Non-pigmented ciliary epithelial cell (primary cell): ENCODE measurements at regions not wholly inside any gene's neighbourhood (a gene's known extent, or its start where the extent isn't known, plus 50 kb on each side); places are given as distances from the start of the nearest gene placed in this dataset.
"Not testable (repeated sequence)": the region's sequence is repeated elsewhere in the genome, so short reads cannot be mapped to it uniquely, and the experiment has no call there.

Experiments used
- DNase-seq: peaks from one replicate; pipeline ENCODE4 v3.0.0-alpha.2; 2010; ENCODE audit warnings: low read depth

DNA sequence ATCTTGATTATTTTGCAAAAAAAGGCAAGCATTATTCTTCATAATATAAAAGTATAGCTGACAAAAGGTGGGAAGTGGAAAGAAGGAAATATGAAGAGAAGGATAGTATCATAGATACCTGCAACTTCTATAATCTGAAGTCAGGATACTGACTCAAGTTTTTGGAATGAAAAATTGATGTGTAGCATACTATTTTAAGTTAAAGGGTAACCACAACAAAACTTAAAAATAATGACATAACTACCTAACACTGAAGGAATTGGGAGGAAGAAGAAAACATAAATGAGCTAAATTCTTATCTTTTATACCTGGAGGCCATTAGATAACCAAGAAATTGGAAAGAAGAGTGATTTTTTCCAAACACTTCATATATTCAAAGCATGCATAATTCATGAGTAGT lies 51.8 kb upstream of the TLE1 start:
- no peak for DNase-seq

DNA sequence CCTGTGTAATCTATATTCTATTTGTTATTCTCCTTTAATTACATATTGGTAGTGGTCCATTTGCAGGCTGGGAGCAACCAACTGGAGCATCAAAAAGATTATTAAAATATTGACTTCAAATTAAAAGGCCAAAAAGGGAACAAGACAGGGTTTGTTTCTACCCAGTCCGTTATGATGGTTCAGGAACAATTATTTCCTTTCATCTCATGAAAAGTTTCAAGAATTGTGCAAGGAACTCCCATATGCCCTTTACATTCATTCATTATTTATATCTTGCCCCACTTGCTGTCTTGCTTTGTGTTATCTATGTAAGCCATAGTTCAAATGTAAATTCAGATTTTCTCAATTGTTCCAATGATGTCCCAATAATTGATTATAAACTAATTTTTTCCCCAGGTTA lies 58.7 kb upstream of the TLE1 start:
- no peak for DNase-seq

DNA sequence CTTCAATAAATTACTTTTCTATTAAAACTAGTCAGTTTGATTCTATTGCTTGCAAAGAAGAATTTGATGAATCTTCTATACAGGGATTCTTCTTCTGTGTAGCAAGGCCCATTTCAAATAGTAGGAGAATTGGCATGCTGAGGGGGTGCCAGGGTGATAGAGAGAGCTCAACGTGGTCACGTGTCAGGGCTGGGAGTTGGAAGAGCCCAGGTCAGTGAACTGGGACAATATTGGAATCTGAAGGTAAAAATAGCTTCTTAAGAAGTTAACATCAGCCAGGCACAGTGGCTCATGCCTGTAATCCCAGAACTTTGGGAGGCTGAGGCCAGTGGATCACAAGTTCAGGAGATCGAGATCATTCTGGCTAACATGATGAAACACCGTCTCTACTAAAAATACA lies 64.1 kb upstream of the TLE1 start:
- no peak for DNase-seq

DNA sequence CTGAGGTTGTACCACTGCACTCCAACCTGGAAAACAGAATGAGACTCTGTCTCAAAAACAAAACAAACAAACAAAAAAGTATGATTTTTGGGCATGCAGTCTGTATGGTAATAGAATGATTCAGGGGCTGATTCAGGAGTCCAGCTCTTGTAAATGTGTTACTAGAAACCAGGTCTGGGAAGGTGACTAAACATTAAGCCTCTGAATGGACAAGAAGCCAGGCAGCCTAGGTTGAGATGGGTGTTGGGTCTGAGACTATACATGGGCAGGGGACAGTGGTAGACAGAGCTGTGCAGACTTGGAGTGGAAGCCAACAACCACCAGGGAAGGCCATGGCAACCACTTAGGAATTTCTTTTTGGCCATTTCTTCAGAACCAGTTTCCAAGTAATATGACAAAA lies 64.9 kb upstream of the TLE1 start:
- DNase-seq, result no peak

DNA sequence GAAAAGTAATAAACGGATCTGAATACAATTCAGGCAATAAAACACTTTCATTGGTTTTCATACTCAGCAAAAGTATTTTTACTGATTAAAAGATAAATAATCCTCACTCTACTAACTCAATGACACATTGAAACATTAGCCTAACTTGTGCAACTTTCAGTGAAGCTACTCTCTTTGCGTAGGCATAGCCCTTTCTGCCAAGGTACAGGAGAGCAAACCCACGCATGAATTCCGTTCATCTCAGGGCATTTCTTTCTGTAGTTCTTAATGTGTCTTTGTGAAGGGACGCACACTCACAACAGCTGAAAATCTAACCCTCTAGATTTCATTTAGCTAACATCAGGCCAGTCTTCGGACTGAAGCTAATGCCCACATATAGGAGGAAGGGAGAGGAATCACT lies 66.4 kb upstream of the TLE1 start:
- DNase-seq, result no peak

DNA sequence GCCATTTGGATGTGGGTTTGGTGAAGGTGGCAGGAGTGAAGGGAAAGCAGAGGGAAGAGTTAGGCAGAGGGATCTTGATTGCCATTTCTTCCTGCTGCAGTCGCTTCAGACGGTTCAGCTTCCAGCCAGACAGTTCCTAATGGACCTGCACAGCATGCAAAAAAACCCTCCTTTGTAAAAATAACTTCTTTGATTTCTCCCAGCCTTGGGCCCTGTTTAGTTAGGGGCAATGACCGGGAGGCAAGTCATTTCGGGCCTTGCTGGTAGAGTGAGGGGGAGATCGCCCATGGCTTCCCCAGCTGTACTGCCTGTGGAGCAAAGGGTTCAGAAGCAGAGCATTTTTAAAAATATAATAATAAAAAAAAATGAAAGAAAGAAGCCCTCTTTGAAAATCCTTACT lies 67.2 kb upstream of the TLE1 start:
- DNase-seq, result no peak

DNA sequence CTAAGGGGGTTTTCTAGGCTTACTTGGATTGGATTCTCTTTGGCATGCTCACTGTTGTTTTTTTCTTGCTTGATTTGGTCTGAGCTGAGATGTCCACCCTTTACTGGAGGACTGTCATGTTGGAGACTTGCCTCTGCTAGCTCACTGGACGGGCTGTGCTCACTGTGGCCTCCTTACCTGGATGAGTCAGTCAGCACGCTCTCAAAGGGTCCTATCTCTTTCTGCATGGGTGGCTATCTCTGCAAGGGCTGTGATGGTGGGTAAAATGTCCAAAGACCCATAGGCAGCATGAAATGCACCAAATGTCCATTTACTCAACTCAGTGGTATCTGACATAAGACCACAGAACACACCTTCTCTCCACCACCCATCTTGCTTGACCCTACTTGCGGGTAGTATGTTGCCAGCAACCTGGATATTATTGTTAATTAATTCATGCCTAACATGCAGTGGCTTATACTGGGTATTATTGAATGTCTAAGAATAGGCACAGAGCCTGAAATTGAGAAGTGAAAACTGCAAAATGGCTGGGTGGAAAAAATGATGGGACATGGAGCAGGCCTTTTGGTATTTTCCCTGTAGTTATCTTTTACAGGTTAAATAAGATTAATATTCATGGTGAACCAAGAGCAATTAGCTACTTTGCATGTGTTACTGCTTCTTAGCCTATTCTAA lies 68.9 kb upstream of the TLE1 start:
- DNase-seq, result no peak

DNA sequence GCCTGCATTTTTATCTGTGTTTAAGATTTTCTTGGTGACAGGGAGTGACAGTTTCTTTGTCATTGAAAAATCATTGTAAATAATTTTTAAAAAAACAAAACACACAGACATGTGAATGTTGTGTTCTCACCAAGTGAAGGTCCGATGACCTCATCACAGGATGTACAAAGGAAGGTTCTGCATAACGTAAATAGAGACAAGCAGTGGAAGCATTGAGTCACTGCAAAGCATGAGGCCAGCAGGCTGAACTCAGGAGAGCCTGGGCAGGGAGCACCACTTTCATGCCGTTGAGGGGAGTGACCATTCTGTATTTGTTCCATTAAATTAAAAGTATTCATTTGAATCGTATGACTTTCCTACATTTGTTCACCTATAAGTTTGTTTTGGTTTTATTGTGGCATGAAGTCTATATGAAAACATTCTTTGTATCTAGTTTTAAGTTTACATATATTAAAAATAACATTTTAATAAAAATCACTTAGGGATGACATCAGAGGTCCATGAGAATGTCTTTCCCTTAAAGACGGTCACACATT lies 70.4 kb upstream of the TLE1 start:
- DNase-seq, result peak; percentile 96

DNA sequence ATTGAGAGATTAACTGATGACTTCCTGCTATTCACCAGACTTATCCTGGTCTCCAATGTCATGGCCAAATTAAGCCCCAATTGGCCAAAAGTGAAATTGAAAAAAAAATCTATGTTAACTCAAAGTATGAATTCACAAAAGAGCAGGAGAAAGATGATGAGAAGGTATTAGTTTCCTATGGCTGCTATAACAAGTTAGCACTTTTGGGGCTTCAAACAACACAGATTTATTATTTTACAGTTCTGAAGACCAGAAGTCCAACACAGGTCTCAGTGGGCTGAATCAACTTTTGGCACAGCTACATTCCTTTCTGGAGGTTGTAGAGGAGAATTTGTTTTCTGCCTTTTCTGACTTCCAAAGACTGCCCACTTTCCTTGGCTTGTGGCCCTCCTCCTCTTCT lies 78.6 kb upstream of the TLE1 start:
- DNase-seq, result no peak

DNA sequence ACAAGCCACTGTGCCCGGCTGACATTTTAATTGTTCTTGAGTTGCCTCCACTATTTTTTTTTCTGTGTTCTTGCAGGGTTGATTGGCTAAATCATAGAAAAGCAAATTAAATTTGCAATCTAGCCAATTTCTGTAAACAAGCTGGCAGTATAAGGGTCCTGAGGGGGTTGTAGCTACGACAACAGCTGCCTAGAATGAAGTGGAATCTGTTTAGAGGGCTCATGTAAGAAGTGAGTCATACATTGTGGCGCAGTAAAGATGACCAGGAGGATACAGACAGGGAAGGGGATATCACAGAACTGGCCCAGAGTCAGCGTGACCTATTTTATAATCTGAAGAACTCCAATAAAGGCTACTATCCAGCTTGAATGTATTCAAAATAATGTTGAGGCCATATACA lies 82.2 kb upstream of the TLE1 start:
- DNase-seq, result peak; percentile 55

DNA sequence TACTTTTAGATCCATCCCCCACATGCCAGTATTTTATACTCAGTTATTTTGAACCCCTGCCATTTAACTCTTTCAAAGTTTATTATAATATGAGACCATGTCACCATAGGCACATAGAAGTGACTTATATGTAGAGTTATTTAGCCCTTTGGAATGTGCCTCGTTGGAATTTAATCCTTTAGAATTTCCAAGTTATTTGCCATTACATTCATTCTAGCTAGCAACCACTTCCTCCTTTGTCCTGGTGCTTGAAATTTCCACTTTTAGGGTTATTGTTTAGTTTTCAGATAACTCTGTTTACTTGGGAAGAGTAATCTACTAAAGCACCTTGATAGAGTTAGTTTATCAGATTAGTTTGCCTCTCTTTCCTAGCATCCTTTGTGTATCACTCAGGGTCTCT lies 82.8 kb upstream of the TLE1 start:
- peak; percentile 37 for DNase-seq

DNA sequence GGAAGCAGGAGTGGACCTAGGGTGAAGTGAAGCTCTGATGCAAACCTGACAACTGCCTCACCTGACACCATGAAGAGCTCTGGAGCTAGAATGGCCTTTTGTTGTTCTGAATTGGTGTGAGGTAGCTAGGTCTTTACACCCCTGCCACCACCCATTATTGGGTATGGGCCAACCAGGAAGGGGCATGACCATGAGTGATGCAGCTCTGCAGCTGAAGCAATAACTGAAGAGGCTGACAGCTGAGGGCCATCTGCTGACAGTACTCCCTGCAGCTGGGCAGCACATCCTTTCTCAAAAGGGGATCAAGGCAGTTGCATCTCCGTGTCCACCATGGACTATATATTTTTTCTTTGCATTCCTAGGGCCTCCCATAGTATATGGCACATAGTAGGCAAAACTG lies 87.0 kb upstream of the TLE1 start:
- DNase-seq, result no peak

DNA sequence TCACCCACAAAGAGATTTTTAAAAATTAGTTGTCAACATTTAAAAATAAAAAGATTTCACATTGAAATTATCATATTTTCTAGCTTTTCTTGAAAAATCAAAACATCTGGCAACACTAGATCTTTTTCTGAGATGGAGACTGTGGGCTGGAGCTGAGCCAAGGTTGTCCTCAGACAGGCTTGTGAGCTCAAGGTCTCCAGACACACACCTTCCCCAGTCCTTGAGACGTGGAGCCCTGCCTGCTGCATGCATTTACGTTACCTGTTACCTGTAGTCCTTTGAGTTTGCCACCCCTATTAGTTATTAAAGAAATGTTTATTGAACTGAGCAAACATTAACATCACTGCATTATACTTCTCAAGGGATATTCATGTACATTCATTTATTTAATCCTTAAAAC lies 87.5 kb upstream of the TLE1 start:
- DNase-seq, result no peak

DNA sequence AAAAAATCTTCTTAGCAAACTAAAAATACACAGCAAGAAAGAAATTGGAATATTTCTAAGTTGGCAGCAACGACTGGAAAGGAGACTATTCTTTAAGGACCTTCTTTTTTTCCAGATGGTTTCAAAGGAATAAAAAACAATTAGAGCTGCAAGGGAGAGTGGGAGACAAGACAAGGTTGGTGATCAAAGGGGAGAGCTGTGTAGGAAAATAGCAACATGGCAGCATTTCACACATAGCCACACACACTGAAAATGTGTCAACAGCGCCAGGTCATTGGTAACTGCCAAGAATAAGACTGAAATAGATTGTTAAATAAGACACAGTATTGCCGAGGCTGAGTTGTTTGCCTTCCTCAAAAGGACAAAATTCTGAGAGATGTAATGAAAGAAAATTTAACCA lies 88.1 kb upstream of the TLE1 start:
- no peak for DNase-seq

DNA sequence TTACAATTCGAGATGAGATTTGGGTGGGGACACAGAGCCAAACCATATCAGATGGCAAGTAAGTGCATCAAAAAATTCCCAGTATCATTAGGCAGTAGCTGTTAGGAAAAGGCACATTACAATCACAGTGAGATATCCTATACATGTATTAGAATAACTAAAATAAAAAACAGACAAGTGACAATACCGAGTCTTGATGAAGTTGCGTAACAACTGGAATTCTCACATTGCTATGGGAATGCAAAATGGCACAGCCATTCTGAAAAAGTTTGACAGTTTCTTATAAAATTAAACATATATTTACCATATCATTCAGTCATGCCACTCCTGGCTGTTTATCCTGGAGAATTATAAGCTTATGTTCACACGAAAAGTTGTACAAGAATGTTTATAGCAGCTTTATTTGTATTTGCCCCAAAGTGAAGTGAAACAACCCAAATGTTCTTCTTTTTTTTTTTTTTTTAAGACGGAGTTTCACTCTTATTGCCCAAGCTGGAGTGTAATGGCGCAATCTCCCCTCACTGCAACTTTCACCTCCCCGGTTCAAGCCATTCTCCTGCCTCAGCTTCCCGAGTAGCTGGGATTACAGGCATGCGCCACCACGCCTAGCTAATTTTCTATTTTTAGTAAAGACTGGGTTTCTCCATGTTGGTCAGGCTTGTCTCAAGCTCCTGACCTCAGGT lies 93.1 kb upstream of the TLE1 start:
- DNase-seq, result no peak

DNA sequence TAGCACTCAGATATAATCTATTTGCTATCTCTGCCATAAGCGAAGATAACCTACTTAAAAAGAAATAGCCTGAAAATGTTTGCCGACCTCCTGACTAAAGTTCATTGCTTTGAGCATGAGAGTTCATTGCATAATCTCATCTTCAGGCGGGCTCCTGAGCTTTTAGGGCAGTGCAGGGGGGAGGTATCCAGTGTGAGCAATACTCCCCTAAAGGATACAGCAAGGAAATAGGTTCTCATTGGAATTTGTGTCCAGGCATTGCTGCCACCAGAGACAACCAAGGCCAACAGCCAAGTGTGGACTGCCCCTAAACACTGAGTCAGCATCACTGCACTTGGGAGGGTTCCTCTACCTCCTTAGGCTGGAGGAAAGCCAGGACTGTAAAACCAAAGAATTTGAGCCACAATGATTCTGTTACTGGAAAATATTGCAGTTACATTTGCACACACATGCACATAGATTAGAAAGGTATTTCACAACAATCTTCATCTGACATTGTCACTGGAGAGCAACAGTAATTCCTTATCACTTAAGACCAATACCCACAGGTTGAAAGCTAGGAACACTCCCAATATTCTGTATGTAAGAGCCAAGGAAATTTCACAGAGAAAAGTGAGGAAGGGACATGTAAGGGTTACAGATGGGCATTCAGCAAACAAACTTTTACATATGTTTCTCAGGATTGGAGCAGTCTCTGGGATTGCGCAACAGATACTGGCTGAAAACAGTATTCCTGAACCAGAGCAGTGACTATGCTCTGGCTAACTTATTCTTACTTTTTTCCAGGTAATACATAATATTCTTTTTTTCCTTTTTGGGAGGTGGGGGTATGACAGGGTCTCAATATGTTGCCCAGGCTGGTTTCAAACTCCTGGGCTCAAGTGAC lies 98.6 kb upstream of the TLE1 start:
- peak; percentile 63 for DNase-seq

DNA sequence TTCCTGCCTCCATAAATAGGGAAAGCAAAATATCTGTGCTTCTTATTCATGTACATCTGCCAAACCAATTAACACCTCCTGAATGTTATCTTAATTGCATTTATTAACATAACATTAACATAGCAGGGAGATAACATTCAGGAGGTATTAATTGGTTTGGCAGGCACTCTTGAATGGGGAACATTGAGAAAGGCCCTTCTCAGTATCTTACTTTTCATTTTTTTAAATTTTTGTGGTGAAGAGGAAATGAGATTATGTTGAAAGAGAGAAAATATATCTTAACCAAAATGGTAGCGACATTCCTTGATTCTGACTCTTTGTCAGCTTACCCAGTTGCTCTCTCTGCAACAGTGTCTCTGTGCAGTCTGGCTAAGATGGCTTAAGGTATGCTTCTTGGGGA lies 100.4 kb upstream of the TLE1 start:
- DNase-seq, result peak; percentile 26

DNA sequence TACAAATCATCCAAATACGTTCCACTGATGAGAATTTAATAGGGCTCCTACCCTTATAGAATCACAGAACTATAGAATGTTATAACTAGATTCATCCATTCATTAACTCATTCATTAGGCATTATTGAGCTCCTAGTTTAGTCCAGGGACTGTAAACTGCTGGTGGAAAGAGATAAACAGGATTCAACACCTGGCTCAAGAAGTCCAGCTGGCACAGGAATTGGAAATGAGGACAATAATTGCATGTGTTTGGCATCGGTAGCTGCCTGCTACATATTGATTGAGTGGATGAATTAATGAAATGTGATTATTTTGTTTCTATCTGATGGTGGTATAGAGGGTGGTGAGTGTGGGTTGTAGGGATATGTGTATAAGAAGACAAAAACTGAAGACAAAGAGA lies 100.8 kb upstream of the TLE1 start:
- no peak for DNase-seq

DNA sequence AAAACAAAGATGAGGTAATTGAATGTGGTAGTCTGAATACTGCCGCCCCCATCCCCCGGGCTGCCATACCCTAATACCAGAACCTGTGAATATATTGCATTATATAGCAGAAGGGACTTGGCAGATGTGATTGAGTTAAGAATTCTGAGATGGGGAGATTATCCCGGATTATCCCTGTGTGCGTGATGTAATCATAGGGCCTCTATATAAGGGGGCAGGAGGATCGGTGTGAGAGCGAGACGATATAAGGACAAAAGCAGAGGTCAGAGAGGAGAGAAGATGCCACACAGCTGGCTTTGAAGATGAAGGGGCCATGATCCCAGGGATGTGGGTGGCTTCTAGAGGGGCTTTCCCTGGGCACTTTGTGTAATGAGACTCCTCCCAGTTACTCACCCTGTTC lies 101.7 kb upstream of the TLE1 start:
- no peak for DNase-seq

DNA sequence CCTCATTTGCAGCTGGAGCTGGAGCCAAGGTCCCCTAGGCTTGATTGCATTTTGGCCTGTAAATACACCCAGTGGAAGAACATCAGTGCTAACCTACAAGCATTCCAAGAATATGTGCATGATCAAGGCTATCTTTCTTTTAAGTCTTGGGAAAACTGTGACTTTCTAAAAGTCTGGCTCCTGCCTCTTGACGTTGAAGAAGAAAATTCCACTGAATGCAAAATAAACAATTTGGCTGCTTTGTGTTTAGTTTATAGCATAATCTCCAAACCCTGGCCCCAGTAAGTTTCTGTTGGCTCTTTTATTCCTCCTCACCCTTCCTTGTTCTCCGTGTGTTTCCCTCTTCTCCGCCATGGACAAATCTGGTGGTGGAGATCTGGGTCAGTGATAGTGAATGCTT lies 109.3 kb upstream of the TLE1 start:
- DNase-seq, result no peak

DNA sequence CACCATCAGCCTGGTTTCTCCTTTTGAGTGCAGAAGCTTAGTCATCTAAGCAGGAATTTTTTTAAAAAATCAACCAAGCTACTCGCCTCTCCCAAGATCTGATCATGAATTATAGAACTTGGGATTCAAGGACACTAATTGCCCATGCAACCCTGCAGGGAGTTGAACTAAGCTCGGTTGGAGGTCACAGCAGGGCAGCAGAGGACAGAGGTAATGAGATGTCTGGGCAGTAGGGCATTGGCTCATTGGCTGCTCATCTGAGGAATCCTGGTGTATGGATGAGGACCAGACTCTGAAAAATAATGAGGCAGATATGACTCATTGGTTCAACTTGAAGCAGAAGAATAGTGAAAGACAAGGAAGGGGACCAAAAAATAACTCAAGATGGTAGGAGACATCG lies 111.8 kb upstream of the TLE1 start:
- no peak for DNase-seq

DNA sequence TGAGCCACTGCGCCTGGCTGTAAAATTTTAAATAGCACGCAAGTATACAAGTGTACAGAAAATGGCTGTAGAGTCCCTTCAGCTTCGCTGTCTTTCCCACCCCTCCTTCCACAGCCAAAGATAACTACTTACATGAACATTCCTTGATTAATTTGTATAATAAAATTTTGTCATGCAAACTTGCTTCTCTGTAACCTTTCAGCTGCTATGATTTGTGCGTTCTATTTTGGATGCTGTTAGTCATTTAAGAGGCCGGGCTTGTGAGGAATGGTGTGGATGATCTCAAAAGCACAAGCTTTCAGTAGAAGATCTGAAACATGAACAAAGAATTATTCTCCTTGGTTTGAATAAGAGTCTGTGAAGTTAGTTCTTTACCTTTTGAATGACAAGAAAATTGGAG lies 115.0 kb upstream of the TLE1 start:
- DNase-seq, result no peak

DNA sequence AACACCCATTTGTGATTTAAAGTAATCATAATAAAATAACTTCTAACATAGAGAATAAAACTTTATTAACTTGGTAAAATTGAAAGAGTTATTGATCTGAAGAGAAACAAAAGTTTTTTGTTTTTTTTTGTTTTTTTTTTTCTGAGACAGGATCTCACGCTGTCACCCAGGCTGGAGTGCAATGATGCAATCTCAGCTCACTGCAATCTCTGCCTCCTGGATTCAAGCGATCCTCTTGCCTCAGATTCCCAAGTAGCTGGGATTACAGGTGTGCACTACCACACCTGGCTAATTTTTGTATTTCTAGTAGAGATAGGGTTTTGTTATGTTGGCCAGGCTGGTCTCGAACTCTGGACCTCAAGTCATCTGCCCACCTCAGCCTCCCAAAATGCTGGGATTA lies 116.5 kb upstream of the SPATA31D4 start:
- DNase-seq, result not testable (repeated sequence)
